Stomach (tissue), 4 donors: ENCODE measurements at regions not wholly inside any gene's neighbourhood (a gene's known extent, or its start where the extent isn't known, plus 50 kb on each side); places are given as distances from the start of the nearest gene placed in this dataset.

ENCODE experiments used
- EP300 ChIP-seq: sonication (generic); formaldehyde crosslinking; IDR thresholded peaks from one replicate; pipeline ENCODE4 v1.6.1; 2017; ENCODE audit warnings: antibody characterized with exemption
- POLR2A ChIP-seq, 4 donors: fragments of 450-650 bp; IDR thresholded peaks; one replicate each; pipeline ENCODE4 v1.6.1; 2016; ENCODE audit warnings: antibody characterized with exemption in 4 of 4, control low read depth in 2 of 4, mild to moderate bottlenecking in 1 of 4, moderate library complexity in 1 of 4
- POLR2AphosphoS5 ChIP-seq, 3 donors: sonication (generic); formaldehyde crosslinking; IDR thresholded peaks; one replicate each; pipeline ENCODE4 v1.6.1; 2016; ENCODE audit warnings: antibody characterized with exemption in 3 of 3
- TF ChIP-seq, protein P1 (sequence below), 7 experiments: fragments of 450-650 bp in 4 of 7; fragments of 200-600 bp in 3 of 7; sonication (generic) in 3 of 7; IDR thresholded peaks; one replicate each; pipeline ENCODE4 v1.5.1; 2016 to 2019; ENCODE audit warnings: antibody characterized with exemption in 7 of 7, control low read depth in 2 of 7, mild to moderate bottlenecking in 1 of 7

DNA sequence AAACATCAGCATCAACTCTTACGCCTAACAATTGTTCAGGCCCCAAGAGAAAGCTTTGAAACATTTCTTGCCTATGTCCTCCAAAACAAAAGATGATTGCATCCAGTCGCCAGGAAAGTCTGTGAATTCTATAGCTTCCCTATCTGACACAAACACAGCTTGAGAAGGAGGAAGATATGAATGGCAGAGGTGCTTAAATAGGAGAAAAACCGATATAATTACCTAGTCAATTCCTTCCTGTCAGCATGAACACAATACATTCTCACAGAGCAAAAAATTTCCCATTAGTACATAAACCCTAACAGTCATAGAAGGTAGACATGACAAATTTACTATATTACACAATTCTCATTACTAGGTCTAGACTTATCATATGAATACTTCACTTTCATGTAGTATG, 326.5 kb downstream of the CGGBP1 start:
- TF ChIP-seq, protein P1, sequence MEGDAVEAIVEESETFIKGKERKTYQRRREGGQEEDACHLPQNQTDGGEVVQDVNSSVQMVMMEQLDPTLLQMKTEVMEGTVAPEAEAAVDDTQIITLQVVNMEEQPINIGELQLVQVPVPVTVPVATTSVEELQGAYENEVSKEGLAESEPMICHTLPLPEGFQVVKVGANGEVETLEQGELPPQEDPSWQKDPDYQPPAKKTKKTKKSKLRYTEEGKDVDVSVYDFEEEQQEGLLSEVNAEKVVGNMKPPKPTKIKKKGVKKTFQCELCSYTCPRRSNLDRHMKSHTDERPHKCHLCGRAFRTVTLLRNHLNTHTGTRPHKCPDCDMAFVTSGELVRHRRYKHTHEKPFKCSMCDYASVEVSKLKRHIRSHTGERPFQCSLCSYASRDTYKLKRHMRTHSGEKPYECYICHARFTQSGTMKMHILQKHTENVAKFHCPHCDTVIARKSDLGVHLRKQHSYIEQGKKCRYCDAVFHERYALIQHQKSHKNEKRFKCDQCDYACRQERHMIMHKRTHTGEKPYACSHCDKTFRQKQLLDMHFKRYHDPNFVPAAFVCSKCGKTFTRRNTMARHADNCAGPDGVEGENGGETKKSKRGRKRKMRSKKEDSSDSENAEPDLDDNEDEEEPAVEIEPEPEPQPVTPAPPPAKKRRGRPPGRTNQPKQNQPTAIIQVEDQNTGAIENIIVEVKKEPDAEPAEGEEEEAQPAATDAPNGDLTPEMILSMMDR (IDR thresholded peaks at IDR 0.05), result no peak
- no peak for TF ChIP-seq POLR2AphosphoS5 (IDR thresholded peaks at IDR 0.05)
- no peak for TF ChIP-seq POLR2A (IDR thresholded peaks at IDR 0.05)
- TF ChIP-seq EP300, result no peak
